C4-2B (cell line): ENCODE measurements at regions not wholly inside any gene's neighbourhood (a gene's known extent, or its start where the extent isn't known, plus 50 kb on each side); places are given as distances from the start of the nearest gene placed in this dataset.

Source experiments
- ZFX ChIP-seq: fragments of 450-650 bp; IDR thresholded peaks from 2 replicates; pipeline ENCODE4 v1.6.1; 2017
- TF ChIP-seq, protein P1 (sequence below): fragments of 450-650 bp; conservative IDR thresholded peaks from 2 replicates; pipeline ENCODE4 v1.5.1; 2017; ENCODE audit warnings: mild to moderate bottlenecking

DNA sequence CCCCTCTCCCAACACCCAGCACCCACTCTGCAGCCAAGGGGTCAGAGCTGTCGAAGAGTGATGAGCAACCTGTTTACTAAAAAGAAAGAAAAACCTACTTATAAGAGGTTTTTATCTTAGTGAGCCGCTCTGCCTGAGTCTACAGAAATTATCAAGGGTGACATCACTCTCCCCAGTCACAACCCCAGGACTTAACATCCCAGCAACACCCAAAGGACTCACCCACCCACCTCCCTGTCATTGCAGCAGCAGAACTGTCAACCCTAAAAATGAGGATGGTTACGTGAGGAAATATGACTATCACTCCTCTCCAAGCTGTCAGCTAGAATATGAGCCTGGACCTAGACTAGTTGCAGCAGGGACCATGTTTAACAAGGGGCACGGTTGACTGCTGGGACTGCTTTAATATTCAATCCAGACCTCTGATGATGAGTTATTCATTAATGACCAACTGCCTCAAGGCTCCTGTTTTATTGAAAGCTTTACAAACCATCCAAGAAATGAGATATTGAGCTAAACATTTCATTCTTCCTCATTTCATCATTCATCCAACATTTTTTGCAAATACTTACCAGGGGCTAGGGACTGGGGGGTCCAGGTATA, 53.9 kb upstream of the FICD start:
- TF ChIP-seq, protein P1, sequence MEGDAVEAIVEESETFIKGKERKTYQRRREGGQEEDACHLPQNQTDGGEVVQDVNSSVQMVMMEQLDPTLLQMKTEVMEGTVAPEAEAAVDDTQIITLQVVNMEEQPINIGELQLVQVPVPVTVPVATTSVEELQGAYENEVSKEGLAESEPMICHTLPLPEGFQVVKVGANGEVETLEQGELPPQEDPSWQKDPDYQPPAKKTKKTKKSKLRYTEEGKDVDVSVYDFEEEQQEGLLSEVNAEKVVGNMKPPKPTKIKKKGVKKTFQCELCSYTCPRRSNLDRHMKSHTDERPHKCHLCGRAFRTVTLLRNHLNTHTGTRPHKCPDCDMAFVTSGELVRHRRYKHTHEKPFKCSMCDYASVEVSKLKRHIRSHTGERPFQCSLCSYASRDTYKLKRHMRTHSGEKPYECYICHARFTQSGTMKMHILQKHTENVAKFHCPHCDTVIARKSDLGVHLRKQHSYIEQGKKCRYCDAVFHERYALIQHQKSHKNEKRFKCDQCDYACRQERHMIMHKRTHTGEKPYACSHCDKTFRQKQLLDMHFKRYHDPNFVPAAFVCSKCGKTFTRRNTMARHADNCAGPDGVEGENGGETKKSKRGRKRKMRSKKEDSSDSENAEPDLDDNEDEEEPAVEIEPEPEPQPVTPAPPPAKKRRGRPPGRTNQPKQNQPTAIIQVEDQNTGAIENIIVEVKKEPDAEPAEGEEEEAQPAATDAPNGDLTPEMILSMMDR = no peak
- no peak for TF ChIP-seq ZFX
